B cell (primary cell): ENCODE measurements at regions not wholly inside any gene's neighbourhood (a gene's known extent, or its start where the extent isn't known, plus 50 kb on each side); places are given as distances from the start of the nearest gene placed in this dataset.

ENCODE experiments used
- ATAC-seq: fragments of 200-7000 bp; cut with Tn5 transposase; one replicate; pipeline ENCODE4 v1.10.0; 2021; ENCODE audit warnings: low read depth, mild to moderate bottlenecking, moderate number of reproducible peaks, moderate library complexity
- CTCF ChIA-PET: fragments of 350-600 bp; sonication (Branson Sonifier 250); formaldehyde crosslinking; loops from one replicate; lab custom pipeline; 2021; ENCODE audit warnings: antibody characterized with exemption, inconsistent platforms; lab: Charles Lee
- POLR2A ChIA-PET: fragments of 350-600 bp; sonication (Branson Sonifier 250); formaldehyde crosslinking; loops from one replicate; lab custom pipeline; 2021; ENCODE audit warnings: antibody characterized with exemption; lab: Charles Lee
- DNase-seq: peaks from one replicate; pipeline ENCODE4 v3.0.0; 2013
- H2AFZ ChIP-seq: 2 replicates; pipeline ENCODE4 v1.6.1; 2012; ENCODE audit warnings: mild to moderate bottlenecking, low read depth, low read length; ENCODE audit not compliant: insufficient read depth, poor library complexity, severe bottlenecking
- H3K27ac ChIP-seq, 2 donors: 1 replicate in 1 of 2; 2 replicates in 1 of 2; pipeline ENCODE4 v1.5.1; 2012 to 2013; ENCODE audit warnings: low read length in 2 of 2, mild to moderate bottlenecking in 2 of 2, moderate library complexity in 1 of 2
- H3K27me3 ChIP-seq, 4 experiments: fragments of 200-600 bp in 1 of 4; sonication (generic) in 1 of 4; replicated peaks in 1 of 4; 1 replicate in 2 of 4; 2 replicates in 2 of 4; pipeline versions ENCODE4 v1.6.1 to v1.7.0; 2013 to 2016; ENCODE audit warnings: low read length in 3 of 4, mild to moderate bottlenecking in 2 of 4, mixed read lengths in 1 of 4, moderate library complexity in 1 of 4; ENCODE audit not compliant: insufficient read depth in 4 of 4, control insufficient read depth in 3 of 4; ENCODE audit errors: control extremely low read depth in 1 of 4
- H3K36me3 ChIP-seq, 2 experiments: replicated peaks in 1 of 2; 1 replicate in 1 of 2; 2 replicates in 1 of 2; pipeline versions ENCODE4 v1.6.1 to v1.7.1; 2013; ENCODE audit warnings: low read length in 1 of 2; ENCODE audit not compliant: insufficient read depth in 2 of 2, control insufficient read depth in 1 of 2; ENCODE audit errors: control extremely low read depth in 1 of 2, extremely low read depth in 1 of 2
- H3K4me1 ChIP-seq, 2 donors: fragments of 200-600 bp in 1 of 2; sonication (generic) in 1 of 2; 1 replicate in 1 of 2; 2 replicates in 1 of 2; pipeline versions ENCODE4 v1.5.1 to v1.6.1; 2013 to 2017; ENCODE audit warnings: low read length in 2 of 2; ENCODE audit not compliant: control insufficient read depth in 2 of 2, insufficient read depth in 2 of 2
- H3K4me2 ChIP-seq: replicated peaks from 2 replicates; pipeline ENCODE3; 2012; ENCODE audit warnings: mild to moderate bottlenecking, low read depth, low read length; ENCODE audit not compliant: poor library complexity, severe bottlenecking
- H3K4me3 ChIP-seq, 5 experiments: fragments of 200-600 bp in 1 of 5; sonication (generic) in 1 of 5; 1 replicate in 3 of 5; 2 replicates in 2 of 5; pipeline versions ENCODE4 v1.5.1 to v1.7.0; 2011 to 2016; ENCODE audit warnings: low read length in 4 of 5, mild to moderate bottlenecking in 4 of 5, low read depth in 2 of 5, control low read depth in 1 of 5, moderate library complexity in 1 of 5; ENCODE audit not compliant: insufficient read depth in 1 of 5; ENCODE audit errors: control extremely low read depth in 1 of 5, extremely low read depth in 1 of 5
- H3K79me2 ChIP-seq: fragments of 200-600 bp; sonication (generic); one replicate; pipeline ENCODE4 v1.6.0; 2016; ENCODE audit warnings: low read length; ENCODE audit not compliant: control insufficient read depth, insufficient read depth
- H3K9ac ChIP-seq: fragments of 200-600 bp; sonication (generic); 2 replicates; pipeline ENCODE4 v1.6.1; 2017; ENCODE audit warnings: mild to moderate bottlenecking, low read length, moderate library complexity
- H3K9me3 ChIP-seq, 3 donors: one replicate each; pipeline versions ENCODE4 v1.6.1 to v1.7.1; 2013; ENCODE audit warnings: low read length in 2 of 3; ENCODE audit not compliant: control insufficient read depth in 2 of 3, insufficient read depth in 1 of 3; ENCODE audit errors: control extremely low read depth in 1 of 3
- H4K20me1 ChIP-seq: 2 replicates; pipeline ENCODE4 v1.6.0; 2012; ENCODE audit warnings: mild to moderate bottlenecking, low read length; ENCODE audit not compliant: insufficient read depth, control insufficient read depth, poor library complexity, severe bottlenecking
- H3K27ac Mint-ChIP-seq: one replicate; pipeline ENCODE4 v1.8.0; 2021; ENCODE audit warnings: mixed read lengths
- H3K27me3 Mint-ChIP-seq: one replicate; pipeline ENCODE4 v1.8.0; 2021; ENCODE audit warnings: mixed read lengths
- H3K4me1 Mint-ChIP-seq: one replicate; pipeline ENCODE4 v1.8.0; 2021; ENCODE audit warnings: mixed read lengths
- H3K4me3 Mint-ChIP-seq: one replicate; pipeline ENCODE4 v1.8.0; 2021; ENCODE audit warnings: mixed read lengths
- H3K9me3 Mint-ChIP-seq: one replicate; pipeline ENCODE4 v1.8.0; 2022; ENCODE audit warnings: mixed read lengths; ENCODE audit not compliant: insufficient read depth
- CTCF ChIP-seq: fragments of 200-600 bp; IDR thresholded peaks from one replicate; pipeline ENCODE4 v1.8.0; 2022; ENCODE audit warnings: antibody characterized with exemption, mild to moderate bottlenecking
- EZH2 ChIP-seq: IDR thresholded peaks from 2 replicates; pipeline ENCODE4 v1.6.1; 2012; ENCODE audit warnings: borderline replicate concordance, low read depth, mild to moderate bottlenecking, moderate library complexity, low read length; ENCODE audit not compliant: insufficient read depth, poor library complexity, severe bottlenecking
- WGBS: methylation state at CpG from one replicate; pipeline ENCODE4 v1.1.5; 2013; ENCODE audit warnings: missing lambda C conversion rate; ENCODE audit not compliant: insufficient coverage; 5-methylcytosine and 5-hydroxymethylcytosine counted together
- intact Hi-C: fragments of 100-400 bp; cut with micrococcal nuclease; formaldehyde crosslinking; loops from one replicate; pipeline ENCODE4 v1.10.0; 2022

- peak overlapping the region; percentile 88 for H3K27ac Mint-ChIP-seq
- no peaks in the 10 kb centered on the region for H4K20me1 ChIP-seq
- peak overlapping the region; percentile 84 for H3K4me2 ChIP-seq
- peaks cover 0 to 14% (median 2%) of the 10 kb centered on the region in 3 donors for H3K9me3 ChIP-seq
- POLR2A ChIA-PET = interaction anchor here (1.0 to 3.0 kb wide), 4 partner anchors 13 to 75 kb away, joined by 3 to 38 read pairs (median 20); partner anchors contain the start of gene TNRC6C
- H3K9me3 Mint-ChIP-seq = no peaks in the 10 kb centered on the region
- DNase-seq = peak; percentile 92
- intact Hi-C loops = loop anchor here (5.0 kb wide), 2 partner anchors 110 to 555 kb away; no protein-coding TSS in a partner anchor
- H3K4me3 Mint-ChIP-seq = peak overlapping the region; percentile 89
- no peaks in the 10 kb centered on the region for H3K36me3 ChIP-seq
- TF ChIP-seq CTCF = no peak
- TF ChIP-seq EZH2 = no peak
- peak overlapping the region; percentile 42 for H3K9ac ChIP-seq
- WGBS = 28% methylated on average over 11 of the region's 12 CpGs
- H3K4me3 ChIP-seq = peak overlapping the region; percentile 22 to 45 (median 32)
- CTCF ChIA-PET = interaction anchor here (0.5 to 2.0 kb wide), 2 partner anchors 11 to 34 kb away, joined by 4 to 6 read pairs; no protein-coding TSS in a partner anchor
- peaks cover 75 to 80% of the 10 kb centered on the region in 2 donors for H3K4me1 ChIP-seq
- peaks cover 80% of the 10 kb centered on the region for H3K4me1 Mint-ChIP-seq
- H3K27me3 ChIP-seq = peaks cover 0 to 10% (median 2%) of the 10 kb centered on the region in 4 experiments
- H3K27ac ChIP-seq = peak overlapping the region; percentile 49 to 72
- H3K79me2 ChIP-seq = no peaks in the 10 kb centered on the region
- ATAC-seq = peak; percentile 59
- H2AFZ ChIP-seq = no peak overlapping the region
- H3K27me3 Mint-ChIP-seq = no peaks in the 10 kb centered on the region
Observed at GRCh38 chr17:77882481-77883212, 75.9 kb upstream of the TNRC6C start.

GRCh38 chr17:77883213-77883650 is 75.3 kb upstream of the TNRC6C start:
- H3K36me3 ChIP-seq = no peaks in the 10 kb centered on the region
- no peaks in the 10 kb centered on the region for H3K79me2 ChIP-seq
- peak overlapping the region; percentile 84 for H3K4me2 ChIP-seq
- TF ChIP-seq CTCF (no peak), EZH2 (no peak)
- H3K4me1 ChIP-seq = peaks cover 77 to 82% of the 10 kb centered on the region in 2 donors
- ChIA-PET CTCF (interaction anchor here (0.5 to 2.0 kb wide), 2 partner anchors 12 to 34 kb away, joined by 4 to 6 read pairs; no protein-coding TSS in a partner anchor), POLR2A (interaction anchor here (1.0 to 3.0 kb wide), 4 partner anchors 33 to 75 kb away, joined by 3 to 33 read pairs (median 8); partner anchors contain the start of gene TNRC6C)
- Mint-ChIP-seq H3K9me3 (no peaks in the 10 kb centered on the region), H3K27ac (no peak overlapping the region), H3K4me3 (peak overlapping the region; percentile 15), H3K4me1 (peaks cover 85% of the 10 kb centered on the region), H3K27me3 (no peaks in the 10 kb centered on the region)
- H3K9me3 ChIP-seq = peaks cover 0 to 12% (median 2%) of the 10 kb centered on the region in 3 donors
- DNase-seq = no peak
- H3K9ac ChIP-seq = peak overlapping the region; percentile 42
- H2AFZ ChIP-seq = no peak overlapping the region
- intact Hi-C loops = loop anchor here (5.0 kb wide), 2 partner anchors 111 to 556 kb away; no protein-coding TSS in a partner anchor
- ATAC-seq = no peak
- H3K4me3 ChIP-seq = no peak overlapping the region
- no peaks in the 10 kb centered on the region for H4K20me1 ChIP-seq
- 91% methylated on average over 5 of the region's 10 CpGs for WGBS
- H3K27ac ChIP-seq = peak overlapping the region; percentile 49 to 72
- peaks cover 0 to 12% (median 2%) of the 10 kb centered on the region in 4 experiments for H3K27me3 ChIP-seq
